H1 (cell line): ENCODE measurements at regions not wholly inside any gene's neighbourhood (a gene's known extent, or its start where the extent isn't known, plus 50 kb on each side); places are given as distances from the start of the nearest gene placed in this dataset.

Experiments
- ATF3 ChIP-seq: IDR thresholded peaks from 2 replicates; pipeline ENCODE4 v1.6.1; 2011; ENCODE audit warnings: low read depth, mild to moderate bottlenecking, low read length; ENCODE audit not compliant: insufficient read depth
- BRCA1 ChIP-seq: IDR thresholded peaks from 2 replicates; pipeline ENCODE4 v1.6.1; 2012; ENCODE audit warnings: low read depth, low read length, improper control_type of control experiment
- CTCF ChIP-seq, 3 experiments: IDR thresholded peaks; 1 replicate in 2 of 3; 2 replicates in 1 of 3; pipeline versions ENCODE4 v1.5.1 to v1.6.1; 2011; ENCODE audit warnings: low read length in 3 of 3, mild to moderate bottlenecking in 3 of 3, inconsistent platforms in 2 of 3, low read depth in 1 of 3, moderate library complexity in 1 of 3; ENCODE audit not compliant: insufficient read depth in 1 of 3; ENCODE audit errors: control extremely low read depth in 1 of 3
- EGR1 ChIP-seq: IDR thresholded peaks from 2 replicates; pipeline ENCODE4 v1.6.1; 2011; ENCODE audit warnings: low read depth, low read length, borderline replicate concordance
- GABPA ChIP-seq: IDR thresholded peaks from 2 replicates; pipeline ENCODE4 v1.6.1; 2011; ENCODE audit warnings: mild to moderate bottlenecking, low read length, moderate library complexity, borderline replicate concordance; ENCODE audit not compliant: insufficient read depth
- HDAC6 ChIP-seq: IDR thresholded peaks from one replicate; pipeline ENCODE4 v1.7.1; 2012; ENCODE audit warnings: low read depth, mild to moderate bottlenecking, inconsistent platforms, low read length, moderate library complexity
- KDM1A ChIP-seq: fragments of 200-600, 300-600 bp; sonication (generic); IDR thresholded peaks from 2 replicates; pipeline ENCODE4 v1.7.1; 2016; ENCODE audit warnings: mild to moderate bottlenecking, low read length, borderline replicate concordance
- MAX ChIP-seq: IDR thresholded peaks from 2 replicates; pipeline ENCODE4 v1.6.1; 2012; ENCODE audit warnings: inconsistent platforms
- POLR2A ChIP-seq, 2 experiments: IDR thresholded peaks; 1 replicate in 1 of 2; 2 replicates in 1 of 2; pipeline ENCODE4 v1.6.1; 2011; ENCODE audit warnings: low read depth in 2 of 2, low read length in 2 of 2, mild to moderate bottlenecking in 2 of 2; ENCODE audit errors: control extremely low read depth in 1 of 2
- SRF ChIP-seq: IDR thresholded peaks from 2 replicates; pipeline ENCODE4 v1.6.1; 2011; ENCODE audit warnings: mild to moderate bottlenecking, low read depth, low read length, moderate library complexity
- TCF12 ChIP-seq: IDR thresholded peaks from 2 replicates; pipeline ENCODE4 v1.6.1; 2011; ENCODE audit warnings: low read depth, mild to moderate bottlenecking, low read length
- TEAD4 ChIP-seq: IDR thresholded peaks from 2 replicates; pipeline ENCODE4 v1.6.1; 2012; ENCODE audit warnings: low read depth, low read length, inconsistent platforms, mixed read lengths
- ZNF274 ChIP-seq: IDR thresholded peaks from 2 replicates; pipeline ENCODE4 v1.7.0; 2012; ENCODE audit warnings: low read length, borderline replicate concordance; ENCODE audit errors: extremely low read depth

- TF ChIP-seq ATF3 (no peak), TEAD4 (no peak), HDAC6 (no peak), TCF12 (no peak), BRCA1 (no peak), CTCF (IDR thresholded peaks at IDR 0.05; ENCODE audit: control extremely low read depth in 1 of 3, insufficient read depth in 1 of 3, low read depth in 1 of 3, low read length in 3 of 3) (no peak), ZNF274 (no peak), SRF (no peak), GABPA (no peak), MAX (no peak), POLR2A (IDR thresholded peaks at IDR 0.05; ENCODE audit: control extremely low read depth in 1 of 2, low read depth in 2 of 2, low read length in 2 of 2) (no peak), KDM1A (no peak), EGR1 (no peak)
Observed at GRCh38 chr6:75024828-75025227, 181.0 kb downstream of the COL12A1 start.
